ENCODE measurements at regions not wholly inside any gene's neighbourhood (a gene's known extent, or its start where the extent isn't known, plus 50 kb on each side); places are given as distances from the start of the nearest gene placed in this dataset.

DNA sequence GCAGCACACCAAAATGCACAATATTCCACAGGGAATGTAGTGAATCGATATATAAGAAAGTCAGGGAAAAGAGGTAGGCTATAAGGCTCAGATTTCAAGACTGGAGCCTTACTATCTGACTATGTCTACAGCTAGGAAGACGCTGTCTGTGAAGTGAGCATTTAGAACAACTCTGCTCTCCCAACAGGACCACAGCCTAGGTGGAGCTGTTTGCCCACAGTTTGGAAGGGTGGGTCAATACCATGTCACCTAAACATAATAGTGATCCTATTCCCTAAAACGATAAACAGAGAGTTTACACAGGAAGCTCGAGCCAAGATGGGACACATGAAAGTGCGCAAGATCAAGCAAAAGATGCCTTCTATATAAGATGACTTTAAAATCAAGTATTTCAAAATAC is 2486.0 kb upstream of the PCDH20 start:
- Histone ChIP-seq H3K27me3 (ENCODE audit: insufficient read depth, low read depth, severe bottlenecking) (no peaks in the 10 kb centered on the region), H3K27ac (no peak overlapping the region), H3K36me3 (no peaks in the 10 kb centered on the region), H3K9me3 (ENCODE audit: severe bottlenecking) (no peaks in the 10 kb centered on the region), H3K4me3 (ENCODE audit: low read depth, low read length) (no peak overlapping the region)
- no peak for DNase-seq
- TF ChIP-seq, protein P1, sequence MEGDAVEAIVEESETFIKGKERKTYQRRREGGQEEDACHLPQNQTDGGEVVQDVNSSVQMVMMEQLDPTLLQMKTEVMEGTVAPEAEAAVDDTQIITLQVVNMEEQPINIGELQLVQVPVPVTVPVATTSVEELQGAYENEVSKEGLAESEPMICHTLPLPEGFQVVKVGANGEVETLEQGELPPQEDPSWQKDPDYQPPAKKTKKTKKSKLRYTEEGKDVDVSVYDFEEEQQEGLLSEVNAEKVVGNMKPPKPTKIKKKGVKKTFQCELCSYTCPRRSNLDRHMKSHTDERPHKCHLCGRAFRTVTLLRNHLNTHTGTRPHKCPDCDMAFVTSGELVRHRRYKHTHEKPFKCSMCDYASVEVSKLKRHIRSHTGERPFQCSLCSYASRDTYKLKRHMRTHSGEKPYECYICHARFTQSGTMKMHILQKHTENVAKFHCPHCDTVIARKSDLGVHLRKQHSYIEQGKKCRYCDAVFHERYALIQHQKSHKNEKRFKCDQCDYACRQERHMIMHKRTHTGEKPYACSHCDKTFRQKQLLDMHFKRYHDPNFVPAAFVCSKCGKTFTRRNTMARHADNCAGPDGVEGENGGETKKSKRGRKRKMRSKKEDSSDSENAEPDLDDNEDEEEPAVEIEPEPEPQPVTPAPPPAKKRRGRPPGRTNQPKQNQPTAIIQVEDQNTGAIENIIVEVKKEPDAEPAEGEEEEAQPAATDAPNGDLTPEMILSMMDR (IDR thresholded peaks at IDR 0.05; ENCODE audit: low read depth, low read length): no peak

DNA sequence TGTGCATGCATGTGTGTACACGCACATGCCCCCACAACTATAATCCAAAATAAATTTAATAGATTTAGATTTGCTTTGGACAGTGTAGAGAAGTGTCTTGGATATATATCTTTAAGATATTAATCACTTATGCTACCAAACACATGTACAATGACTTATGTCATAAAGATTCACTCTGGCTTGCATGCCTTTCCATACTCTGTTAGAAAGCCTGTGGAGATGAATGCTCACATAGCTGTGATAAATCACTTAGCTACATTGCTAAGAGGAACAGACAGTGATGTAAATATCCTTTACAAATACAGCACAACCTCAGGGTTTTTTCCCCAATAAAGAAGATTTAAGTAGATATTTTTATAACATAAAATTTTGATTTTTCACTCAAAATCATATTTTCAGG is 2484.8 kb upstream of the PCDH20 start:
- H3K9me3 ChIP-seq (ENCODE audit: severe bottlenecking): no peaks in the 10 kb centered on the region
- no peak for DNase-seq
- TF ChIP-seq, protein P1 (IDR thresholded peaks at IDR 0.05; ENCODE audit: low read depth, low read length): no peak

DNA sequence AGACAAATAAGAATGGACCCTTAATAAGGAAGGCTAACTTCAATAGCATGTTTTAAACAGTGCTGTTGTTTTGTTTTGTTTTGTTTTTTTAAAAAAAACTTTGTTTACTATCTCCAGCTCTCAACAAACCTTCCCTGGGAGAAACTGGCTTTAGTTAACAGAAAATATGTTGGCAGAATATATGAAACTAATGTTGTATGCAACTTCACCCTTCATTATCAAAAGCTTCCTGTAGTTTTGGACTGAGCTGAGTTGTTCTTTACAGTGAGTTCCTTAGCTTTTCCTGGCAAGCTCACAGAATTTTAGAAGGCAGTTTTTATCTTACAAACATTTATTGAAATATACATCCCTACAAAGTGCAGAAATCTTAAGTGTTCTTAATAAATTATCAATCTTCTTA is 2480.7 kb upstream of the PCDH20 start:
- no peak for DNase-seq
- no peaks in the 10 kb centered on the region for H3K27me3 ChIP-seq (ENCODE audit: insufficient read depth, low read depth, severe bottlenecking)
- no peaks in the 10 kb centered on the region for H3K9me3 ChIP-seq (ENCODE audit: severe bottlenecking)
- no peak overlapping the region for H3K4me3 ChIP-seq (ENCODE audit: low read depth, low read length)
- no peaks in the 10 kb centered on the region for H3K36me3 ChIP-seq
- TF ChIP-seq, protein P1 (IDR thresholded peaks at IDR 0.05; ENCODE audit: low read depth, low read length): no peak
- H3K27ac ChIP-seq: no peak overlapping the region

More for the DNA sequence above, 2484.8 kb upstream of the PCDH20 start:
- H3K27me3 ChIP-seq (ENCODE audit: insufficient read depth, low read depth, severe bottlenecking): no peaks in the 10 kb centered on the region
- no peak overlapping the region for H3K4me3 ChIP-seq (ENCODE audit: low read depth, low read length)
- H3K27ac ChIP-seq: no peak overlapping the region
- no peaks in the 10 kb centered on the region for H3K36me3 ChIP-seq

DNA sequence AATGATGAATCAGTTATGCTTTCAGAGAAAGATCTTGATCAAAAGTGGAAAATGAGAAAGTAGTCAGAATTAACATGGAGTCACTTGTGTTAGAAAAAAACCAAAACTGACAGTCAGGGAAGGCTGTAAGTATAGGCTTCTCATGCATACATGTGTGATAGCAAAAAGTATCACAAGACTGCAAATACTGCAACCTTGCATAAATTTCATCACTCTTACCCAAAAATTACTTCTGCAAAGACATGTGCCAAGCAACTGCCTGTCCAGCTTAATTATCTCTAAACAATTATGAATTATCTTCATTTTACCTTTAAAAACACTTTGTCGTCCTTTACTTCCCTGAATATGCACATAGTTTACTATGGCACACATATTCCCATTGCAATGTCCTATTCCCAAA is 2466.4 kb upstream of the PCDH20 start:
- Histone ChIP-seq H3K27ac (no peak overlapping the region), H3K27me3 (ENCODE audit: insufficient read depth, low read depth, severe bottlenecking) (no peaks in the 10 kb centered on the region), H3K4me3 (ENCODE audit: low read depth, low read length) (no peak overlapping the region), H3K36me3 (no peaks in the 10 kb centered on the region), H3K9me3 (ENCODE audit: severe bottlenecking) (no peaks in the 10 kb centered on the region)
- no peak for DNase-seq
- TF ChIP-seq, protein P1 (IDR thresholded peaks at IDR 0.05; ENCODE audit: low read depth, low read length): no peak

DNA sequence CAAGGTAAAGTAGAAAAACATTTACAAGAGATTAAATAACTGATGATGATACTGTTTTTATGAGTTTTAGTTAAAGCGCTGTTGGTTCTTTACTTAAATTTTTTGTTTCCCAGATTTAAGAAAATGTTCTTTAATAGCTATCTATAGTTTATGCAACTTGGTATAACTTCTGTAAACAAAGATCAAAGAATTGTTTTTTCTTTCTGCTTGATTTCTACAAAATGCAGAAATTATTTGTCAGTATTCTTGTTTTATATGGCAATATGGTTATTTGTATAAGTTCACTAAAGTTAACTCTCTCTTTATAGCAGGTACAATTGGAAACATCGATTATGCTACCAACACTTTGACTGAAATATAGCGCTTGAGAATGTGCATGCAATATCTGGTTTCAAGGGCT is 2465.1 kb upstream of the PCDH20 start:
- H3K27me3 ChIP-seq (ENCODE audit: insufficient read depth, low read depth, severe bottlenecking): no peaks in the 10 kb centered on the region
- DNase-seq: no peak
- H3K4me3 ChIP-seq (ENCODE audit: low read depth, low read length): no peak overlapping the region
- no peaks in the 10 kb centered on the region for H3K36me3 ChIP-seq
- no peaks in the 10 kb centered on the region for H3K9me3 ChIP-seq (ENCODE audit: severe bottlenecking)
- H3K27ac ChIP-seq: no peak overlapping the region
- TF ChIP-seq, protein P1 (IDR thresholded peaks at IDR 0.05; ENCODE audit: low read depth, low read length): no peak

DNA sequence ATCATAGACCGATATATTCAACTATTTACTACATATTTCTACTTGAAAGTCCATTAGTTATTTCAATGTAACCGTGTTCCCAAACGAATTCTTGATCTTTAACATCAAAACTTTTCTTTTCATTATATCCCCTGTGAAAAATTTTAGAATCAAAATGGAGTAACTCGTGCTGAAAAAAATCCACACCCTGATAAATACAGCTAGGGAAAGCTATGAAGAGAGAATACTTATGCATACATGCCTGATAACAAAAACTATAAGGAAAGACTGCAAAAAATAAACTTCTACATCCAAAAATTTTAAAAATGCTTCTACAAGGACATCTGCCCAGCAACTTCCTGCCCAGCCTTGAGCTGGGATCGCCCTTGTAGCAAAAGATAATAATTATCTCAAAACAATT is 2458.3 kb upstream of the PCDH20 start:
- Histone ChIP-seq H3K27ac (no peak overlapping the region), H3K4me3 (ENCODE audit: low read depth, low read length) (no peak overlapping the region), H3K36me3 (no peaks in the 10 kb centered on the region), H3K9me3 (ENCODE audit: severe bottlenecking) (no peaks in the 10 kb centered on the region), H3K27me3 (ENCODE audit: insufficient read depth, low read depth, severe bottlenecking) (no peaks in the 10 kb centered on the region)
- TF ChIP-seq, protein P1 (IDR thresholded peaks at IDR 0.05; ENCODE audit: low read depth, low read length): no peak
- DNase-seq: no peak
